Mammary epithelial cell (primary cell): ENCODE measurements at regions not wholly inside any gene's neighbourhood (a gene's known extent, or its start where the extent isn't known, plus 50 kb on each side); places are given as distances from the start of the nearest gene placed in this dataset.

ENCODE experiments used
- CTCF ChIP-seq, 2 donors: IDR thresholded peaks in 1 of 2; conservative IDR thresholded peaks in 1 of 2; 2 replicates each; pipeline ENCODE4 v1.5.1; 2011 to 2012; ENCODE audit warnings: inconsistent platforms in 2 of 2, low read length in 2 of 2, mild to moderate bottlenecking in 2 of 2, control low read depth in 1 of 2, low read depth in 1 of 2; ENCODE audit not compliant: insufficient read depth in 1 of 2; ENCODE audit errors: extremely low read depth in 1 of 2
- EZH2 ChIP-seq: IDR thresholded peaks from 2 replicates; pipeline ENCODE4 v1.6.1; 2012; ENCODE audit warnings: low read length, inconsistent platforms, borderline replicate concordance

GRCh38 chr2:167827352-167828097, 419.9 kb downstream of the STK39 start:
- TF ChIP-seq EZH2 (no peak), CTCF (conservative IDR thresholded peaks at IDR 0.05 in 1 of 2, IDR thresholded peaks at IDR 0.05 in 1 of 2; ENCODE audit: extremely low read depth in 1 of 2, insufficient read depth in 1 of 2, low read depth in 1 of 2, low read length in 2 of 2) (no peak)
